Fibroblast of pulmonary artery (primary cell): ENCODE measurements at regions not wholly inside any gene's neighbourhood (a gene's known extent, or its start where the extent isn't known, plus 50 kb on each side); places are given as distances from the start of the nearest gene placed in this dataset.

Experiments
- DNase-seq: peaks from one replicate; pipeline ENCODE4 v3.0.0-alpha.2; 2010; ENCODE audit warnings: low read depth
- H3K4me3 ChIP-seq: replicated peaks from 2 replicates; pipeline ENCODE4 v1.5.1; 2011; ENCODE audit warnings: low read depth, mild to moderate bottlenecking, control low read depth, low read length, moderate library complexity
- TF ChIP-seq, protein P1 (sequence below): IDR thresholded peaks from 2 replicates; pipeline ENCODE4 v1.5.1; 2011; ENCODE audit warnings: mild to moderate bottlenecking, control low read depth, low read length, inconsistent platforms; ENCODE audit errors: missing control alignments

DNA sequence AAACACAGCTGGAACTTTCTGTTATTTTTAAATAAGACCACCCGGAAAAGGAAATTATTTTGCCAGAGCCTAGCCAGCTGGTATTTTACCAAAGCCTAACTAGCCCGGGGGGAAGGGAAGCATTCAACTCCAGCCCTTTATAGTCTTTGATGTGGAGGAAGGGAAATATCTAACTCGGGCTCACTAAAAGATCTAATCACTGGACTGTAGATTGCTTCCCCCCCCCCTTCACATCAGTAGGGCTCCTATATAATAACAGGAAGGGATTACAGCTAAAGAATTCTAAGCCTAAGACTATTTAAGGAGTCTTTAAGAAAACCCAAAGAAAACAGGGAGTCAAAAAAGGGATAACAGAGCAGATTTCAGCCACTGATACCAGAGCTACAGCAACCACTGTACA, 431.1 kb downstream of the KCNH5 start:
- no peak overlapping the region for H3K4me3 ChIP-seq
- no peak for DNase-seq
- TF ChIP-seq, protein P1, sequence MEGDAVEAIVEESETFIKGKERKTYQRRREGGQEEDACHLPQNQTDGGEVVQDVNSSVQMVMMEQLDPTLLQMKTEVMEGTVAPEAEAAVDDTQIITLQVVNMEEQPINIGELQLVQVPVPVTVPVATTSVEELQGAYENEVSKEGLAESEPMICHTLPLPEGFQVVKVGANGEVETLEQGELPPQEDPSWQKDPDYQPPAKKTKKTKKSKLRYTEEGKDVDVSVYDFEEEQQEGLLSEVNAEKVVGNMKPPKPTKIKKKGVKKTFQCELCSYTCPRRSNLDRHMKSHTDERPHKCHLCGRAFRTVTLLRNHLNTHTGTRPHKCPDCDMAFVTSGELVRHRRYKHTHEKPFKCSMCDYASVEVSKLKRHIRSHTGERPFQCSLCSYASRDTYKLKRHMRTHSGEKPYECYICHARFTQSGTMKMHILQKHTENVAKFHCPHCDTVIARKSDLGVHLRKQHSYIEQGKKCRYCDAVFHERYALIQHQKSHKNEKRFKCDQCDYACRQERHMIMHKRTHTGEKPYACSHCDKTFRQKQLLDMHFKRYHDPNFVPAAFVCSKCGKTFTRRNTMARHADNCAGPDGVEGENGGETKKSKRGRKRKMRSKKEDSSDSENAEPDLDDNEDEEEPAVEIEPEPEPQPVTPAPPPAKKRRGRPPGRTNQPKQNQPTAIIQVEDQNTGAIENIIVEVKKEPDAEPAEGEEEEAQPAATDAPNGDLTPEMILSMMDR = no peak

GRCh38 chr14:62616668-62617067, 428.6 kb downstream of the KCNH5 start:
- TF ChIP-seq, protein P1 = no peak
- no peak overlapping the region for H3K4me3 ChIP-seq
- DNase-seq = no peak

DNA sequence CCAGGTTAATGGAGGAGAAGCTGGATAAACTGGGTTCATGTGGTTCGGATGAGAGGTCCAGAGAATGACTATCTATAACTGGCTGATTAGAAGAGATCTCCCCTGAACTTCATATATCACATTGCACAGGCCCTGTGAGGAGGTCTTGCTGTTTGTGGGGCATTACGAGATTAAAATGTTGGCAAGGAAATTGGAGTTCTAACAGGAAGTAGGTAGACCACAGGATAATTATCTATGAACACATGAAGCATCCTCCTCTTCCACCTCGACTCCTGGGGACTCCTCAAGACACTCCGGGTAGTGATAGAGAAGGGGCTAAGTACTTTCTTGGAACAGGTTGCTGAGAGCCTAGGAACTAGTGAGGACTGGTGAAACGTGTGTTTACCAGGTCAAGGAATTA, 418.8 kb downstream of the KCNH5 start:
- TF ChIP-seq, protein P1 = no peak
- no peak for DNase-seq
- H3K4me3 ChIP-seq = no peak overlapping the region

GRCh38 chr14:62629176-62629725, 416.0 kb downstream of the KCNH5 start:
- DNase-seq = no peak

GRCh38 chr14:62631176-62631575, 414.1 kb downstream of the KCNH5 start:
- TF ChIP-seq, protein P1 = no peak
- DNase-seq = no peak
- H3K4me3 ChIP-seq = no peak overlapping the region

More at GRCh38 chr14:62629176-62629725, 416.0 kb downstream of the KCNH5 start:
- TF ChIP-seq, protein P1 = no peak
- no peak overlapping the region for H3K4me3 ChIP-seq

- no peak for DNase-seq
- TF ChIP-seq, protein P1 = no peak
- no peak overlapping the region for H3K4me3 ChIP-seq
Measured at GRCh38 chr14:62632771-62633170, 412.5 kb downstream of the KCNH5 start.

- DNase-seq = no peak
- H3K4me3 ChIP-seq = no peak overlapping the region
- TF ChIP-seq, protein P1 = no peak
Measured at GRCh38 chr14:62645649-62646048, 399.6 kb downstream of the KCNH5 start.
